HepG2 (cell line): ENCODE measurements at regions not wholly inside any gene's neighbourhood (a gene's known extent, or its start where the extent isn't known, plus 50 kb on each side); places are given as distances from the start of the nearest gene placed in this dataset.

Source experiments
- NFIC ChIP-seq: IDR thresholded peaks from 2 replicates; pipeline ENCODE4 v1.6.1; 2012; ENCODE audit warnings: mild to moderate bottlenecking, low read length, inconsistent platforms
- ZNF446 ChIP-seq: sonication (generic); formaldehyde crosslinking; IDR thresholded peaks from 2 replicates; pipeline ENCODE4 v1.5.0; 2020; ENCODE audit warnings: mild to moderate bottlenecking, missing genetic modification reagents
- TF ChIP-seq, protein P1 (sequence below): sonication (generic); formaldehyde crosslinking; IDR thresholded peaks from 2 replicates; pipeline ENCODE4 v1.4.0; 2020; ENCODE audit warnings: mild to moderate bottlenecking, missing genetic modification reagents
- TF ChIP-seq, protein P2 (sequence below): sonication (generic); formaldehyde crosslinking; IDR thresholded peaks from 2 replicates; pipeline ENCODE4 v1.9.0; 2021; ENCODE audit warnings: missing genetic modification reagents, borderline replicate concordance
- TF ChIP-seq, protein P3 (sequence below): sonication (generic); formaldehyde crosslinking; IDR thresholded peaks from 2 replicates; pipeline ENCODE4 v1.8.0; 2022; ENCODE audit warnings: missing genetic modification reagents, mild to moderate bottlenecking, moderate library complexity, borderline replicate concordance

DNA sequence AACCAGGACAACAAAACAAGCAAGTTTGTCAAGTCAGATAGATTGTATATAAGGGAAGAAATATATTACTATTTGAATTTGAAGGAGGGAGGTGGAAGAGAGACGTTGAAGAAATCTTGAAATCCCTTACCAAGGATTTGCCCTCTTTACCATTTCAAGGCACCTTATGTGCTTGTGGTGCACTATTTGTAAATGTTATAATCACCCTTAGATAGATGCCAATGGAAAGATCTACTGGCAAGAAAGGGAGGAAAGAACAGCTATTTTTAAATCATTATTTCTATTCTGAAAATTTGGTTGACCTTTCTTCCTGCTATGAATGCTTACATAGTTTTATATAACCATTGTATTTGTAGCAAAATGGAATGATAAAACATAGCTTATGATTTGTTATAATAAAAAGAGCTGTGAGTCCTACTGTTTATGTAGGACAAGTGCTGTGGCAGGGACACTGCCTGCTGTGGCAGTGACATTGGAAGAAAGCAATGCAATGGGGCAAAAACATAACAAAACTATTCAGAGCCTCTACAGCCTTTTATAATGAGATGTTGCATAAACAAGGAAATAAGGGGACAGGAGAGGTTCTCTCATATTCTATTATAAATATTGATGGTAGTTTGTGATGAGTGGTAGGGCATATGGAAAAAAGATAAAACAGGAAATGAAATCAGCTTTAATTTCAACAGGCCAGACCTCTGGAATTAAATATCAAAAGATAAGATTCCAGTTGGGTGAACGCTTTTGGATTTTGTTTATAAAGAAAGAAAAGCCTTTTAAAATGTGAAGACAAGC is 1145.2 kb upstream of the GJE1 start (continued):
- TF ChIP-seq, protein P1, sequence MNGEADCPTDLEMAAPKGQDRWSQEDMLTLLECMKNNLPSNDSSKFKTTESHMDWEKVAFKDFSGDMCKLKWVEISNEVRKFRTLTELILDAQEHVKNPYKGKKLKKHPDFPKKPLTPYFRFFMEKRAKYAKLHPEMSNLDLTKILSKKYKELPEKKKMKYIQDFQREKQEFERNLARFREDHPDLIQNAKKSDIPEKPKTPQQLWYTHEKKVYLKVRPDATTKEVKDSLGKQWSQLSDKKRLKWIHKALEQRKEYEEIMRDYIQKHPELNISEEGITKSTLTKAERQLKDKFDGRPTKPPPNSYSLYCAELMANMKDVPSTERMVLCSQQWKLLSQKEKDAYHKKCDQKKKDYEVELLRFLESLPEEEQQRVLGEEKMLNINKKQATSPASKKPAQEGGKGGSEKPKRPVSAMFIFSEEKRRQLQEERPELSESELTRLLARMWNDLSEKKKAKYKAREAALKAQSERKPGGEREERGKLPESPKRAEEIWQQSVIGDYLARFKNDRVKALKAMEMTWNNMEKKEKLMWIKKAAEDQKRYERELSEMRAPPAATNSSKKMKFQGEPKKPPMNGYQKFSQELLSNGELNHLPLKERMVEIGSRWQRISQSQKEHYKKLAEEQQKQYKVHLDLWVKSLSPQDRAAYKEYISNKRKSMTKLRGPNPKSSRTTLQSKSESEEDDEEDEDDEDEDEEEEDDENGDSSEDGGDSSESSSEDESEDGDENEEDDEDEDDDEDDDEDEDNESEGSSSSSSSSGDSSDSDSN (CRISPR knock-in tag), result no peak
- TF ChIP-seq ZNF446 (no peak), NFIC (no peak)
- TF ChIP-seq, protein P2, sequence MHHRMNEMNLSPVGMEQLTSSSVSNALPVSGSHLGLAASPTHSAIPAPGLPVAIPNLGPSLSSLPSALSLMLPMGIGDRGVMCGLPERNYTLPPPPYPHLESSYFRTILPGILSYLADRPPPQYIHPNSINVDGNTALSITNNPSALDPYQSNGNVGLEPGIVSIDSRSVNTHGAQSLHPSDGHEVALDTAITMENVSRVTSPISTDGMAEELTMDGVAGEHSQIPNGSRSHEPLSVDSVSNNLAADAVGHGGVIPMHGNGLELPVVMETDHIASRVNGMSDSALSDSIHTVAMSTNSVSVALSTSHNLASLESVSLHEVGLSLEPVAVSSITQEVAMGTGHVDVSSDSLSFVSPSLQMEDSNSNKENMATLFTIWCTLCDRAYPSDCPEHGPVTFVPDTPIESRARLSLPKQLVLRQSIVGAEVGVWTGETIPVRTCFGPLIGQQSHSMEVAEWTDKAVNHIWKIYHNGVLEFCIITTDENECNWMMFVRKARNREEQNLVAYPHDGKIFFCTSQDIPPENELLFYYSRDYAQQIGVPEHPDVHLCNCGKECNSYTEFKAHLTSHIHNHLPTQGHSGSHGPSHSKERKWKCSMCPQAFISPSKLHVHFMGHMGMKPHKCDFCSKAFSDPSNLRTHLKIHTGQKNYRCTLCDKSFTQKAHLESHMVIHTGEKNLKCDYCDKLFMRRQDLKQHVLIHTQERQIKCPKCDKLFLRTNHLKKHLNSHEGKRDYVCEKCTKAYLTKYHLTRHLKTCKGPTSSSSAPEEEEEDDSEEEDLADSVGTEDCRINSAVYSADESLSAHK, result no peak
- TF ChIP-seq, protein P3, sequence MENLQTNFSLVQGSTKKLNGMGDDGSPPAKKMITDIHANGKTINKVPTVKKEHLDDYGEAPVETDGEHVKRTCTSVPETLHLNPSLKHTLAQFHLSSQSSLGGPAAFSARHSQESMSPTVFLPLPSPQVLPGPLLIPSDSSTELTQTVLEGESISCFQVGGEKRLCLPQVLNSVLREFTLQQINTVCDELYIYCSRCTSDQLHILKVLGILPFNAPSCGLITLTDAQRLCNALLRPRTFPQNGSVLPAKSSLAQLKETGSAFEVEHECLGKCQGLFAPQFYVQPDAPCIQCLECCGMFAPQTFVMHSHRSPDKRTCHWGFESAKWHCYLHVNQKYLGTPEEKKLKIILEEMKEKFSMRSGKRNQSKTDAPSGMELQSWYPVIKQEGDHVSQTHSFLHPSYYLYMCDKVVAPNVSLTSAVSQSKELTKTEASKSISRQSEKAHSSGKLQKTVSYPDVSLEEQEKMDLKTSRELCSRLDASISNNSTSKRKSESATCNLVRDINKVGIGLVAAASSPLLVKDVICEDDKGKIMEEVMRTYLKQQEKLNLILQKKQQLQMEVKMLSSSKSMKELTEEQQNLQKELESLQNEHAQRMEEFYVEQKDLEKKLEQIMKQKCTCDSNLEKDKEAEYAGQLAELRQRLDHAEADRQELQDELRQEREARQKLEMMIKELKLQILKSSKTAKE, result no peak
